IMR-90 (cell line): ENCODE measurements at regions not wholly inside any gene's neighbourhood (a gene's known extent, or its start where the extent isn't known, plus 50 kb on each side); places are given as distances from the start of the nearest gene placed in this dataset.

Experiments
- ATAC-seq: fragments of 200-7000 bp; cut with Tn5 transposase; 2 replicates; pipeline ENCODE4 v1.9.1; 2020; ENCODE audit warnings: low read depth, mild to moderate bottlenecking, moderate library complexity
- BruUV-seq: library from RNA; stranded (reverse); fragments of 400-500 nt; replicated peaks from 2 replicates; lab custom pipeline; 2021; lab: Mats Ljungman, UMichigan
- CTCF ChIA-PET: fragments of 300-600 bp; formaldehyde crosslinking; extraction: SDS; loops from one replicate; lab custom pipeline; 2021; ENCODE audit warnings: antibody characterized with exemption; lab: Yijun Ruan, JAX
- POLR2A ChIA-PET: fragments of 300-600 bp; sonication (Branson Sonifier 250); formaldehyde crosslinking; loops from one replicate; lab custom pipeline; 2022; ENCODE audit warnings: antibody characterized with exemption; ENCODE audit not compliant: unreplicated experiment; lab: Charles Lee
- DNase-seq: peaks from one replicate; pipeline ENCODE4 v3.0.0; 2013
- H2AFZ ChIP-seq: replicated peaks from 2 replicates; pipeline ENCODE3; 2013; ENCODE audit warnings: low read length, mild to moderate bottlenecking; ENCODE audit not compliant: poor library complexity
- H2AK5ac ChIP-seq: 2 replicates; pipeline ENCODE4 v1.6.1; 2013; ENCODE audit warnings: low read depth, low read length, inconsistent platforms
- H2AK9ac ChIP-seq: replicated peaks from 2 replicates; pipeline ENCODE3; 2013; ENCODE audit warnings: mild to moderate bottlenecking, low read depth, low read length, moderate library complexity; ENCODE audit not compliant: poor library complexity
- H2BK120ac ChIP-seq: 2 replicates; pipeline ENCODE4 v1.6.1; 2013; ENCODE audit warnings: low read depth, low read length, inconsistent platforms
- H2BK15ac ChIP-seq: 3 replicates; pipeline ENCODE4 v1.6.1; 2013; ENCODE audit warnings: low read depth, low read length, inconsistent platforms
- H2BK20ac ChIP-seq: 2 replicates; pipeline ENCODE4 v1.6.1; 2013; ENCODE audit warnings: low read depth, mild to moderate bottlenecking, inconsistent platforms, low read length, moderate library complexity
- H2BK5ac ChIP-seq: 2 replicates; pipeline ENCODE4 v1.6.1; 2013; ENCODE audit warnings: mild to moderate bottlenecking, low read depth, low read length, inconsistent platforms; ENCODE audit not compliant: poor library complexity, severe bottlenecking
- H3K14ac ChIP-seq: replicated peaks from 2 replicates; pipeline ENCODE4 v1.6.1; 2013; ENCODE audit warnings: low read depth, low read length, inconsistent platforms
- H3K18ac ChIP-seq: 2 replicates; pipeline ENCODE4 v1.6.1; 2013; ENCODE audit warnings: low read depth, low read length, control low read depth
- H3K23ac ChIP-seq: 2 replicates; pipeline ENCODE4 v1.6.1; 2013; ENCODE audit warnings: low read depth, low read length, inconsistent platforms
- H3K27ac ChIP-seq: 2 replicates; pipeline ENCODE4 v1.5.1; 2013; ENCODE audit warnings: mild to moderate bottlenecking, control low read depth, low read length; ENCODE audit not compliant: insufficient read depth
- H3K27me3 ChIP-seq: 2 replicates; pipeline ENCODE4 v1.6.1; 2013; ENCODE audit warnings: low read length; ENCODE audit not compliant: control insufficient read depth, insufficient read depth
- H3K36me3 ChIP-seq: 2 replicates; pipeline ENCODE4 v1.6.1; 2013; ENCODE audit warnings: low read length, mixed read lengths; ENCODE audit not compliant: control insufficient read depth, insufficient read depth
- H3K4ac ChIP-seq: 2 replicates; pipeline ENCODE4 v1.6.1; 2013; ENCODE audit warnings: low read depth, low read length, inconsistent platforms
- H3K4me1 ChIP-seq: 2 replicates; pipeline ENCODE4 v1.6.1; 2013; ENCODE audit warnings: low read length, mixed read lengths; ENCODE audit not compliant: control insufficient read depth, insufficient read depth
- H3K4me2 ChIP-seq: 2 replicates; pipeline ENCODE4 v1.6.1; 2013; ENCODE audit warnings: low read depth, mild to moderate bottlenecking, control low read depth, low read length, moderate library complexity
- H3K4me3 ChIP-seq: 2 replicates; pipeline ENCODE4 v1.5.1; 2013; ENCODE audit warnings: low read depth, mild to moderate bottlenecking, control low read depth, low read length, moderate library complexity; ENCODE audit not compliant: insufficient read depth
- H3K56ac ChIP-seq: 2 replicates; pipeline ENCODE4 v1.6.1; 2013; ENCODE audit warnings: low read length, inconsistent platforms; ENCODE audit not compliant: insufficient read depth; ENCODE audit errors: extremely low read depth
- H3K79me1 ChIP-seq, 2 experiments: 2 replicates each; pipeline ENCODE4 v1.6.1; 2013; ENCODE audit warnings: low read length in 2 of 2, inconsistent platforms in 1 of 2, low read depth in 1 of 2
- H3K9ac ChIP-seq: 2 replicates; pipeline ENCODE4 v1.6.1; 2013; ENCODE audit warnings: low read depth, low read length, control low read depth
- H3K9me1 ChIP-seq: 2 replicates; pipeline ENCODE4 v1.6.1; 2013; ENCODE audit warnings: low read length, inconsistent platforms; ENCODE audit not compliant: insufficient read depth
- H3K9me3 ChIP-seq: 2 replicates; pipeline ENCODE4 v1.6.1; 2013; ENCODE audit warnings: low read length; ENCODE audit not compliant: control insufficient read depth, insufficient read depth
- H4K20me1 ChIP-seq: 2 replicates; pipeline ENCODE4 v1.6.1; 2013; ENCODE audit warnings: low read length, inconsistent platforms; ENCODE audit not compliant: insufficient read depth
- H4K5ac ChIP-seq: 2 replicates; pipeline ENCODE4 v1.6.1; 2013; ENCODE audit warnings: mild to moderate bottlenecking, low read depth, low read length, control low read depth
- H4K8ac ChIP-seq, 2 experiments: 2 replicates each; pipeline ENCODE4 v1.6.1; 2013; ENCODE audit warnings: low read depth in 2 of 2, low read length in 2 of 2, control low read depth in 1 of 2, inconsistent platforms in 1 of 2
- H4K91ac ChIP-seq: 2 replicates; pipeline ENCODE4 v1.6.1; 2013; ENCODE audit warnings: low read depth, low read length, inconsistent platforms; ENCODE audit not compliant: insufficient read depth
- BHLHE40 ChIP-seq: fragments of 150-350 bp; IDR thresholded peaks from 2 replicates; pipeline ENCODE4 v1.6.1; 2016; ENCODE audit warnings: mild to moderate bottlenecking, low read depth, low read length
- CEBPB ChIP-seq: IDR thresholded peaks from 2 replicates; pipeline ENCODE4 v1.6.1; 2012; ENCODE audit warnings: low read depth, low read length, improper control_type of control experiment
- CHD1 ChIP-seq: IDR thresholded peaks from 2 replicates; pipeline ENCODE4 v1.6.1; 2012; ENCODE audit warnings: low read depth, low read length, improper control_type of control experiment
- CTCF ChIP-seq: conservative IDR thresholded peaks from 2 replicates; pipeline ENCODE4 v1.5.1; 2012; ENCODE audit warnings: mild to moderate bottlenecking, low read depth, low read length, improper control_type of control experiment
- ELK1 ChIP-seq: fragments of 150-350 bp; IDR thresholded peaks from 2 replicates; pipeline ENCODE4 v1.6.1; 2016; ENCODE audit warnings: low read depth, mild to moderate bottlenecking, low read length, moderate library complexity, borderline replicate concordance
- FOS ChIP-seq: fragments of 150-350 bp; IDR thresholded peaks from 2 replicates; pipeline ENCODE4 v1.6.1; 2016; ENCODE audit warnings: low read depth, low read length
- MAFK ChIP-seq: IDR thresholded peaks from 2 replicates; pipeline ENCODE4 v1.6.1; 2012; ENCODE audit warnings: low read depth, low read length, improper control_type of control experiment
- MAZ ChIP-seq: IDR thresholded peaks from 2 replicates; pipeline ENCODE4 v1.6.1; 2012; ENCODE audit warnings: low read depth, mild to moderate bottlenecking, low read length, improper control_type of control experiment, moderate library complexity, borderline replicate concordance
- MXI1 ChIP-seq: IDR thresholded peaks from 2 replicates; pipeline ENCODE4 v1.6.1; 2012; ENCODE audit warnings: low read depth, mild to moderate bottlenecking, low read length, moderate library complexity, borderline replicate concordance
- NFE2L2 ChIP-seq: fragments of 150-350 bp; IDR thresholded peaks from 2 replicates; pipeline ENCODE4 v1.6.1; 2016; ENCODE audit warnings: low read depth, mild to moderate bottlenecking, low read length
- POLR2A ChIP-seq: IDR thresholded peaks from 2 replicates; pipeline ENCODE4 v1.6.1; 2012; ENCODE audit warnings: mild to moderate bottlenecking, low read depth, low read length
- RAD21 ChIP-seq: IDR thresholded peaks from 2 replicates; pipeline ENCODE4 v1.6.1; 2012; ENCODE audit warnings: low read length, improper control_type of control experiment
- RCOR1 ChIP-seq: IDR thresholded peaks from 2 replicates; pipeline ENCODE4 v1.6.1; 2012; ENCODE audit warnings: mild to moderate bottlenecking, low read length, improper control_type of control experiment; ENCODE audit not compliant: insufficient replicate concordance
- RFX5 ChIP-seq: IDR thresholded peaks from 2 replicates; pipeline ENCODE4 v1.8.0; 2012; ENCODE audit warnings: low read depth, mild to moderate bottlenecking, low read length, moderate library complexity
- SMC3 ChIP-seq: fragments of 150-350 bp; IDR thresholded peaks from 2 replicates; pipeline ENCODE4 v1.6.1; 2016; ENCODE audit warnings: low read depth, mild to moderate bottlenecking, antibody characterized with exemption, low read length, moderate library complexity
- USF2 ChIP-seq: fragments of 150-350 bp; IDR thresholded peaks from 2 replicates; pipeline ENCODE4 v1.6.1; 2017; ENCODE audit warnings: mild to moderate bottlenecking, antibody characterized with exemption, low read length, low read depth
- WGBS, 2 experiments: methylation state at CpG; one replicate each; pipeline versions ENCODE4 v1.1.5 to v1.1.7; 2013; ENCODE audit warnings: missing lambda C conversion rate in 2 of 2; ENCODE audit not compliant: insufficient read length in 1 of 2; ENCODE audit errors: extremely low coverage in 2 of 2; 5-methylcytosine and 5-hydroxymethylcytosine counted together
- dilution Hi-C: fragments of 300-500 bp; cut with HindIII; formaldehyde crosslinking; loops from one replicate; pipeline ENCODE4 v1.14.3; 2018; ENCODE audit warnings: low sequenced_read_pairs; ENCODE audit not compliant: unreplicated experiment
- in situ Hi-C: fragments of 300-500 bp; cut with MboI; formaldehyde crosslinking; loops from 3 replicates; pipeline ENCODE4 v1.14.3; 2019; ENCODE audit warnings: low sequenced_read_pairs, inconsistent platforms, mixed read lengths
- intact Hi-C: fragments of 100-400 bp; cut with micrococcal nuclease; formaldehyde crosslinking; loops from 2 replicates; pipeline ENCODE4 v1.10.0; 2022

- no peaks in the 10 kb centered on the region for H3K9me1 ChIP-seq
Observed at GRCh38 chr7:26924149-26924767, 59.9 kb upstream of the SKAP2 start.

More at GRCh38 chr7:26924149-26924767, 59.9 kb upstream of the SKAP2 start:
- in situ Hi-C loops, result no loop called here
- no peak overlapping the region for H2BK15ac ChIP-seq
- H3K4me1 ChIP-seq, result no peaks in the 10 kb centered on the region
- ChIA-PET POLR2A (no interaction called here), CTCF (no interaction called here)
- H2BK120ac ChIP-seq, result no peak overlapping the region
- no peak overlapping the region for H2AK9ac ChIP-seq
- no peak overlapping the region for H4K8ac ChIP-seq
- no peak overlapping the region for H4K91ac ChIP-seq
- H3K79me1 ChIP-seq, result no peaks in the 10 kb centered on the region
- no peak overlapping the region for H2BK5ac ChIP-seq
- H3K36me3 ChIP-seq, result no peaks in the 10 kb centered on the region
- WGBS, 2 experiments, result no CpG with 5 or more reads among the region's 2 CpGs
- no peak overlapping the region for H3K56ac ChIP-seq
- H3K9ac ChIP-seq, result no peak overlapping the region
- H4K5ac ChIP-seq, result no peak overlapping the region
- TF ChIP-seq RFX5 (no peak), CEBPB (no peak), BHLHE40 (no peak), CTCF (no peak), RCOR1 (no peak), NFE2L2 (no peak), MXI1 (no peak), SMC3 (no peak), USF2 (no peak), RAD21 (no peak), MAFK (no peak), MAZ (no peak), POLR2A (no peak), CHD1 (no peak), ELK1 (no peak), FOS (no peak)
- H3K14ac ChIP-seq, result no peak overlapping the region
- H3K4me2 ChIP-seq, result no peak overlapping the region
- intact Hi-C loops, result no loop called here
- no peak overlapping the region for H3K4ac ChIP-seq
- no peak overlapping the region for H2AK5ac ChIP-seq
- no peaks in the 10 kb centered on the region for H3K9me3 ChIP-seq
- H3K23ac ChIP-seq, result no peak overlapping the region
- no peak overlapping the region for H3K18ac ChIP-seq
- no peak overlapping the region for H3K27ac ChIP-seq
- no TSS peak for BruUV-seq
- H4K20me1 ChIP-seq, result no peaks in the 10 kb centered on the region
- dilution Hi-C loops, result no loop called here
- H3K27me3 ChIP-seq, result peaks cover 6% of the 10 kb centered on the region; the same call in 1 of the 2 replicates
- DNase-seq (no peak), ATAC-seq (no peak)
- no peak overlapping the region for H2AFZ ChIP-seq
- no peak overlapping the region for H2BK20ac ChIP-seq
- H3K4me3 ChIP-seq, result no peak overlapping the region
